SK-N-SH (cell line): ENCODE measurements at regions not wholly inside any gene's neighbourhood (a gene's known extent, or its start where the extent isn't known, plus 50 kb on each side); places are given as distances from the start of the nearest gene placed in this dataset.
A peak's percentile ranks its signal among the peaks of the same experiment; 100 is the strongest.

ENCODE experiments used
- CTCF ChIA-PET: fragments of 300-600, 350-600 bp; formaldehyde crosslinking; extraction: SDS; loops from one replicate; lab custom pipeline; 2021; lab: Yijun Ruan, JAX
- POLR2A ChIA-PET: fragments of 350-600 bp; sonication (Branson Sonifier 250); formaldehyde crosslinking; extraction: SDS; loops from one replicate; lab custom pipeline; 2020; ENCODE audit warnings: antibody characterized with exemption, inconsistent platforms; lab: Yijun Ruan, JAX
- DNase-seq: peaks from one replicate; pipeline ENCODE4 v3.0.0; 2012
- H2AFZ ChIP-seq: fragments of 200-600 bp; sonication (generic); 2 replicates; pipeline ENCODE4 v1.8.1; 2016; ENCODE audit warnings: antibody characterized with exemption, mild to moderate bottlenecking, low read depth
- H3F3A ChIP-seq: fragments of 200-600 bp; sonication (generic); replicated peaks from 2 replicates; pipeline ENCODE3; 2016; ENCODE audit warnings: antibody characterized with exemption, mild to moderate bottlenecking; ENCODE audit not compliant: insufficient read depth
- H3K27ac ChIP-seq, 2 experiments: fragments of 200-500 bp in 1 of 2; fragments of 200-600 bp in 1 of 2; sonication (Bioruptor generic) in 1 of 2; sonication (generic), shearing (Covaris generic) in 1 of 2; 2 replicates each; pipeline versions ENCODE4 v1.5.1 to v1.6.1; 2014 to 2016; ENCODE audit warnings: low read depth in 2 of 2, inconsistent platforms in 1 of 2, low read length in 1 of 2, mild to moderate bottlenecking in 1 of 2, mixed read lengths in 1 of 2
- H3K27me3 ChIP-seq: fragments of 200-600 bp; sonication (generic), shearing (Covaris generic); 2 replicates; pipeline ENCODE4 v1.6.1; 2016; ENCODE audit warnings: mixed run types; ENCODE audit not compliant: insufficient read depth
- H3K36me3 ChIP-seq, 2 experiments: fragments of 200-500 bp in 1 of 2; fragments of 200-600 bp in 1 of 2; sonication (Bioruptor generic) in 1 of 2; sonication (generic) in 1 of 2; replicated peaks in 1 of 2; 2 replicates each; pipeline versions ENCODE3 to v1.5.1; 2014 to 2016; ENCODE audit warnings: low read length in 1 of 2, mild to moderate bottlenecking in 1 of 2; ENCODE audit not compliant: insufficient read depth in 2 of 2, control insufficient read depth in 1 of 2
- H3K4me1 ChIP-seq, 2 experiments: fragments of 200-500 bp in 1 of 2; fragments of 200-600 bp in 1 of 2; sonication (Bioruptor generic) in 1 of 2; sonication (generic), shearing (Covaris generic) in 1 of 2; 2 replicates each; pipeline versions ENCODE4 v1.5.1 to v1.6.1; 2014 to 2016; ENCODE audit warnings: low read depth in 1 of 2, low read length in 1 of 2, mixed run types in 1 of 2; ENCODE audit not compliant: insufficient read depth in 2 of 2, control insufficient read depth in 1 of 2
- H3K4me2 ChIP-seq: fragments of 200-600 bp; sonication (generic), shearing (Covaris generic); 2 replicates; pipeline ENCODE4 v1.6.1; 2017; ENCODE audit warnings: mixed run types
- H3K4me3 ChIP-seq, 2 experiments: fragments of 200-500 bp in 1 of 2; fragments of 200-600 bp in 1 of 2; sonication (Bioruptor generic) in 1 of 2; sonication (generic), shearing (Covaris generic) in 1 of 2; 2 replicates each; pipeline versions ENCODE4 v1.5.1 to v1.8.1; 2014 to 2016; ENCODE audit warnings: low read depth in 2 of 2, inconsistent platforms in 1 of 2, low read length in 1 of 2, mild to moderate bottlenecking in 1 of 2, mixed read lengths in 1 of 2, moderate library complexity in 1 of 2
- H3K79me2 ChIP-seq: fragments of 200-600 bp; sonication (generic); 2 replicates; pipeline ENCODE4 v1.8.1; 2017; ENCODE audit warnings: mild to moderate bottlenecking; ENCODE audit not compliant: insufficient read depth
- H3K9ac ChIP-seq: fragments of 200-600 bp; sonication (generic); 2 replicates; pipeline ENCODE4 v1.6.1; 2017; ENCODE audit warnings: mixed run types
- H3K9me2 ChIP-seq: fragments of 200-600 bp; sonication (generic); 2 replicates; pipeline ENCODE4 v1.6.1; 2017; ENCODE audit warnings: mixed run types
- H3K9me3 ChIP-seq: fragments of 200-600 bp; sonication (generic); 2 replicates; pipeline ENCODE4 v1.6.1; 2017; ENCODE audit warnings: mixed run types, mild to moderate bottlenecking, moderate library complexity
- H4K20me1 ChIP-seq: fragments of 200-600 bp; sonication (generic); 2 replicates; pipeline ENCODE4 v1.6.1; 2017; ENCODE audit warnings: mild to moderate bottlenecking, mixed run types; ENCODE audit not compliant: insufficient read depth
- CHD2 ChIP-seq: fragments of 150-350 bp; IDR thresholded peaks from 2 replicates; pipeline ENCODE4 v1.6.1; 2018; ENCODE audit warnings: low read length; ENCODE audit not compliant: partially characterized antibody
- CTCF ChIP-seq: fragments of 200-600 bp; sonication (generic); IDR thresholded peaks from 2 replicates; pipeline ENCODE4 v1.6.1; 2017; ENCODE audit warnings: antibody characterized with exemption, mild to moderate bottlenecking, moderate library complexity
- EZH2phosphoT487 ChIP-seq: fragments of 200-600 bp; sonication (generic); IDR thresholded peaks from 2 replicates; pipeline ENCODE4 v1.6.1; 2017; ENCODE audit warnings: low read depth, mixed run types, mild to moderate bottlenecking, antibody characterized with exemption, moderate library complexity, borderline replicate concordance
- FOSL2 ChIP-seq: IDR thresholded peaks from 2 replicates; pipeline ENCODE4 v1.4.0; 2012; ENCODE audit warnings: low read depth, mild to moderate bottlenecking, moderate library complexity, borderline replicate concordance
- FOXM1 ChIP-seq: IDR thresholded peaks from 2 replicates; pipeline ENCODE4 v1.4.0; 2012; ENCODE audit warnings: low read depth, mild to moderate bottlenecking
- GATA2 ChIP-seq: sonication (generic); formaldehyde crosslinking; IDR thresholded peaks from 2 replicates; pipeline ENCODE4 v1.5.0; 2020; ENCODE audit warnings: mild to moderate bottlenecking, missing genetic modification reagents
- MXI1 ChIP-seq: IDR thresholded peaks from 2 replicates; pipeline ENCODE4 v1.6.1; 2012; ENCODE audit warnings: mild to moderate bottlenecking, low read depth, low read length, improper control_type of control experiment
- NFIC ChIP-seq: IDR thresholded peaks from 2 replicates; pipeline ENCODE4 v1.4.0; 2012; ENCODE audit warnings: borderline replicate concordance
- RAD21 ChIP-seq: IDR thresholded peaks from 2 replicates; pipeline ENCODE4 v1.6.1; 2012; ENCODE audit warnings: mild to moderate bottlenecking, low read length
- RFX5 ChIP-seq: IDR thresholded peaks from 2 replicates; pipeline ENCODE4 v1.6.1; 2012; ENCODE audit warnings: mild to moderate bottlenecking, improper control_type of control experiment, low read length
- TAF1 ChIP-seq: IDR thresholded peaks from 2 replicates; pipeline ENCODE4 v1.6.1; 2012; ENCODE audit warnings: low read depth, mild to moderate bottlenecking, low read length, moderate library complexity, borderline replicate concordance
- USF2 ChIP-seq: fragments of 150-350 bp; IDR thresholded peaks from 2 replicates; pipeline ENCODE4 v1.6.1; 2017; ENCODE audit warnings: antibody characterized with exemption, low read length, low read depth, borderline replicate concordance
- YY1 ChIP-seq: IDR thresholded peaks from 2 replicates; pipeline ENCODE4 v1.4.0; 2012; ENCODE audit warnings: low read depth, mild to moderate bottlenecking
- ZBTB33 ChIP-seq: IDR thresholded peaks from 2 replicates; pipeline ENCODE4 v1.4.0; 2012; ENCODE audit warnings: low read depth, borderline replicate concordance
- WGBS: methylation state at CpG from one replicate; pipeline ENCODE4 v1.1.6; 2017; ENCODE audit warnings: low lambda C conversion rate; 5-methylcytosine and 5-hydroxymethylcytosine counted together

- no peak overlapping the region for H3K4me3 ChIP-seq
These were observed 456.8 kb downstream of the MTX2 start for GRCh38 chr2:176725873-176726645.

GRCh38 chr2:176727696-176728095, 458.5 kb downstream of the MTX2 start:
- WGBS = 82% methylated on average over 4 of the region's 4 CpGs
- Histone ChIP-seq H3K9ac (no peak overlapping the region), H3K27ac (no peak overlapping the region), H2AFZ (no peak overlapping the region), H3K36me3 (no peaks in the 10 kb centered on the region), H3K4me3 (no peak overlapping the region), H3K4me1 (peaks cover 0 to 6% of the 10 kb centered on the region in 2 experiments; a peak in 3 of 4 replicates), H3K27me3 (no peaks in the 10 kb centered on the region), H3K9me3 (no peaks in the 10 kb centered on the region), H3K9me2 (no peaks in the 10 kb centered on the region), H3K79me2 (no peaks in the 10 kb centered on the region), H4K20me1 (no peaks in the 10 kb centered on the region), H3K4me2 (no peak overlapping the region), H3F3A (no peaks in the 10 kb centered on the region)
- no peak for DNase-seq
- POLR2A ChIA-PET = no interaction called here
- TF ChIP-seq MXI1 (no peak), EZH2phosphoT487 (no peak)
- CTCF ChIA-PET = interaction anchor here (1.2 kb wide), 1 partner anchor 77 kb away, joined by 3 read pairs; no protein-coding TSS in a partner anchor

More at GRCh38 chr2:176725873-176726645, 456.8 kb downstream of the MTX2 start:
- Histone ChIP-seq H3K9me2 (no peaks in the 10 kb centered on the region), H3K9ac (no peak overlapping the region), H3K9me3 (no peaks in the 10 kb centered on the region), H2AFZ (no peak overlapping the region), H3K79me2 (no peaks in the 10 kb centered on the region), H3K4me2 (no peak overlapping the region), H3K27me3 (no peaks in the 10 kb centered on the region), H3K36me3 (no peaks in the 10 kb centered on the region), H4K20me1 (no peaks in the 10 kb centered on the region), H3K27ac (no peak overlapping the region; a peak in 1 of 4 replicates), H3K4me1 (peaks cover 0 to 6% of the 10 kb centered on the region in 2 experiments; a peak in 3 of 4 replicates), H3F3A (no peaks in the 10 kb centered on the region)
- ChIA-PET CTCF (interaction anchor here (0.9 to 1.8 kb wide), 4 partner anchors 14 to 599 kb away, joined by 5 to 6 read pairs (median 5); no protein-coding TSS in a partner anchor), POLR2A (no interaction called here)
- WGBS = 29% methylated on average over 3 of the region's 3 CpGs
- TF ChIP-seq GATA2 (CRISPR knock-in tag) (peak; percentile 73), RFX5 (no peak)
- peak; percentile 16 for DNase-seq

- no peak overlapping the region for H3K27ac ChIP-seq
- H3K9me3 ChIP-seq = no peaks in the 10 kb centered on the region
- ChIA-PET POLR2A (no interaction called here), CTCF (interaction anchor here (1.3 kb wide), 1 partner anchor 419 kb away, joined by 3 read pairs; no protein-coding TSS in a partner anchor)
- 30% methylated on average over 1 of the region's 1 CpG for WGBS
- no peaks in the 10 kb centered on the region for H3K79me2 ChIP-seq
- no peaks in the 10 kb centered on the region for H3K9me2 ChIP-seq
- no peak overlapping the region for H3K4me2 ChIP-seq
- no peak overlapping the region for H3K9ac ChIP-seq
- DNase-seq = peak; percentile 4
- H3K4me3 ChIP-seq = no peak overlapping the region
- no peaks in the 10 kb centered on the region for H3F3A ChIP-seq
- no peak overlapping the region for H2AFZ ChIP-seq
- H3K4me1 ChIP-seq = peaks cover 0 to 6% of the 10 kb centered on the region in 2 experiments; a peak in 3 of 4 replicates
- H3K36me3 ChIP-seq = no peaks in the 10 kb centered on the region
- no peaks in the 10 kb centered on the region for H3K27me3 ChIP-seq
- no peaks in the 10 kb centered on the region for H4K20me1 ChIP-seq
- TF ChIP-seq CTCF (no peak), MXI1 (no peak), FOXM1 (no peak), TAF1 (no peak), FOSL2 (no peak), CHD2 (no peak), RAD21 (no peak), YY1 (no peak), ZBTB33 (no peak), NFIC (no peak), USF2 (no peak)
These were observed 460.7 kb downstream of the MTX2 start for GRCh38 chr2:176729706-176730569.
